Posterior vena cava (tissue), 2 donors: ENCODE measurements at regions not wholly inside any gene's neighbourhood (a gene's known extent, or its start where the extent isn't known, plus 50 kb on each side); places are given as distances from the start of the nearest gene placed in this dataset.
"Not testable (repeated sequence)": the region's sequence is repeated elsewhere in the genome, so short reads cannot be mapped to it uniquely, and the experiment has no call there.

Experiments
- DNase-seq: peaks from one replicate; pipeline ENCODE4 v3.0.0-alpha.2; 2020; ENCODE audit warnings: low spot score
- intact Hi-C, 2 donors: fragments of 100-400 bp; cut with DNase I; formaldehyde crosslinking; loops; one replicate each; pipeline versions ENCODE4 v1.14.1 to v1.14.2; 2022 to 2023
- donor health status: DM: yes; HTN: yes; CAD: no.
- donor health status: DM: yes; HTN: yes; CAD: no.

- DNase-seq, result no peak
- intact Hi-C loops, result loop anchor here in 1 of 2 donors (10.0 kb wide), 1 partner anchor 551 kb away; no protein-coding TSS in a partner anchor
These were observed 169.4 kb downstream of the ZNF674 start for GRCh38 chrX:46375831-46376230.

GRCh38 chrX:46374371-46374770 is 170.8 kb downstream of the ZNF674 start:
- DNase-seq, result no peak
- intact Hi-C loops, result loop anchor here in 1 of 2 donors (10.0 kb wide), 1 partner anchor 550 kb away; no protein-coding TSS in a partner anchor

- no peak for DNase-seq
These were observed 177.7 kb downstream of the ZNF674 start for GRCh38 chrX:46367491-46367890.

GRCh38 chrX:46366381-46367207 is 178.6 kb downstream of the ZNF674 start:
- intact Hi-C loops, result no loop called here
- no peak for DNase-seq

More at GRCh38 chrX:46367491-46367890, 177.7 kb downstream of the ZNF674 start:
- intact Hi-C loops, result no loop called here

- DNase-seq, result no peak
- intact Hi-C loops, result no loop called here
These were observed 190.7 kb downstream of the ZNF674 start for GRCh38 chrX:46354481-46354880.

- no peak for DNase-seq
These were observed 203.4 kb downstream of the ZNF674 start for GRCh38 chrX:46341767-46342322.

GRCh38 chrX:46340696-46341095 is 204.5 kb downstream of the ZNF674 start:
- intact Hi-C loops, result no loop called here
- DNase-seq, result no peak

More at GRCh38 chrX:46341767-46342322, 203.4 kb downstream of the ZNF674 start:
- intact Hi-C loops, result no loop called here

- no peak for DNase-seq
- intact Hi-C loops, result no loop called here
These were observed 211.7 kb downstream of the ZNF674 start for GRCh38 chrX:46333550-46333949.

- no peak for DNase-seq
- intact Hi-C loops, result no loop called here
These were observed 214.2 kb downstream of the ZNF674 start for GRCh38 chrX:46330981-46331380.

GRCh38 chrX:46330513-46330912 is 214.7 kb downstream of the ZNF674 start:
- intact Hi-C loops, result no loop called here

GRCh38 chrX:46328133-46328532 is 217.1 kb downstream of the ZNF674 start:
- intact Hi-C loops, result no loop called here
- DNase-seq, result no peak

More at GRCh38 chrX:46330513-46330912, 214.7 kb downstream of the ZNF674 start:
- no peak for DNase-seq

GRCh38 chrX:46327566-46328115 is 217.6 kb downstream of the ZNF674 start:
- no peak for DNase-seq
- intact Hi-C loops, result no loop called here

GRCh38 chrX:46326161-46326560 is 219.1 kb downstream of the ZNF674 start:
- no peak for DNase-seq
- intact Hi-C loops, result no loop called here

- no peak for DNase-seq
- intact Hi-C loops, result no loop called here
These were observed 219.8 kb downstream of the ZNF674 start for GRCh38 chrX:46325312-46325877.

GRCh38 chrX:46324166-46324565 is 221.1 kb downstream of the ZNF674 start:
- no peak for DNase-seq
- intact Hi-C loops, result no loop called here

GRCh38 chrX:46322929-46323328 is 222.3 kb downstream of the ZNF674 start:
- intact Hi-C loops, DNase-seq: not testable (repeated sequence)

GRCh38 chrX:46321676-46322075 is 223.5 kb downstream of the ZNF674 start:
- intact Hi-C loops, result no loop called here
- DNase-seq, result no peak

- DNase-seq, result no peak
- intact Hi-C loops, result no loop called here
These were observed 225.5 kb downstream of the ZNF674 start for GRCh38 chrX:46319750-46320149.

GRCh38 chrX:46318551-46318950 is 226.7 kb downstream of the ZNF674 start:
- no peak for DNase-seq
- intact Hi-C loops, result no loop called here

- intact Hi-C loops, result no loop called here
- DNase-seq, result no peak
These were observed 228.1 kb downstream of the ZNF674 start for GRCh38 chrX:46317163-46317562.
